NCI-H2196 treated with DMSO at 0.1 percent for 48 hours (cell line): ENCODE measurements at regions not wholly inside any gene's neighbourhood (a gene's known extent, or its start where the extent isn't known, plus 50 kb on each side); places are given as distances from the start of the nearest gene placed in this dataset.

Experiments used
- DNase-seq: peaks from one replicate; lab custom pipeline; 2025; ENCODE audit not compliant: unreplicated experiment; lab: John Stamatoyannopoulos, UW

GRCh38 chr14:97760050-97760449, 962.9 kb downstream of the VRK1 start:
- DNase-seq, result no peak

- no peak for DNase-seq
Observed at GRCh38 chr14:97762386-97762785, 965.2 kb downstream of the VRK1 start.

- DNase-seq, result no peak
Observed at GRCh38 chr14:97771340-97772045, 974.3 kb downstream of the VRK1 start.

- DNase-seq, result no peak
Observed at GRCh38 chr14:97773598-97773997, 976.4 kb downstream of the VRK1 start.

GRCh38 chr14:97776890-97777558, 979.8 kb downstream of the VRK1 start:
- DNase-seq, result no peak

- no peak for DNase-seq
Observed at GRCh38 chr14:97777622-97778355, 980.6 kb downstream of the VRK1 start.

- no peak for DNase-seq
Observed at GRCh38 chr14:97779140-97779539, 982.0 kb downstream of the VRK1 start.

GRCh38 chr14:97780804-97781203, 983.6 kb downstream of the VRK1 start:
- DNase-seq, result no peak

GRCh38 chr14:97781961-97782360, 984.8 kb downstream of the VRK1 start:
- no peak for DNase-seq

- no peak for DNase-seq
Observed at GRCh38 chr14:97782871-97783414, 985.8 kb downstream of the VRK1 start.

- no peak for DNase-seq
Observed at GRCh38 chr14:97785495-97785894, 988.3 kb downstream of the VRK1 start.

- DNase-seq, result no peak
Observed at GRCh38 chr14:97788364-97788763, 991.2 kb downstream of the VRK1 start.

- no peak for DNase-seq
Observed at GRCh38 chr14:97788846-97789526, 991.8 kb downstream of the VRK1 start.

- no peak for DNase-seq
Observed at GRCh38 chr14:97791072-97791471, 993.9 kb downstream of the VRK1 start.

- DNase-seq, result no peak
Observed at GRCh38 chr14:97791906-97792305, 994.7 kb downstream of the VRK1 start.

- DNase-seq, result no peak
Observed at GRCh38 chr14:97796511-97796910, 999.3 kb downstream of the VRK1 start.

GRCh38 chr14:97798176-97798575, 1001.0 kb downstream of the VRK1 start:
- DNase-seq, result no peak

- no peak for DNase-seq
Observed at GRCh38 chr14:97802430-97803373, 1005.5 kb downstream of the VRK1 start.

- no peak for DNase-seq
Observed at GRCh38 chr14:97804056-97804455, 1006.9 kb downstream of the VRK1 start.

GRCh38 chr14:97806891-97807290, 1009.7 kb downstream of the VRK1 start:
- DNase-seq, result no peak
